NCI-H1092 treated with DMSO at 0.1 percent for 48 hours (cell line): ENCODE measurements at regions not wholly inside any gene's neighbourhood (a gene's known extent, or its start where the extent isn't known, plus 50 kb on each side); places are given as distances from the start of the nearest gene placed in this dataset.

Experiments
- DNase-seq: peaks from one replicate; lab custom pipeline; 2025; lab: John Stamatoyannopoulos, UW

GRCh38 chr20:60999250-60999649 lies 252.8 kb upstream of the CDH4 start:
- DNase-seq = no peak

GRCh38 chr20:61002090-61002489 lies 250.0 kb upstream of the CDH4 start:
- no peak for DNase-seq

- DNase-seq = no peak
These were observed 237.6 kb upstream of the CDH4 start for GRCh38 chr20:61014491-61014890.

- DNase-seq = no peak
These were observed 236.5 kb upstream of the CDH4 start for GRCh38 chr20:61015602-61016001.

GRCh38 chr20:61019322-61019721 lies 232.7 kb upstream of the CDH4 start:
- no peak for DNase-seq

- no peak for DNase-seq
These were observed 228.4 kb upstream of the CDH4 start for GRCh38 chr20:61023612-61024011.

- no peak for DNase-seq
These were observed 227.7 kb upstream of the CDH4 start for GRCh38 chr20:61024390-61024789.

GRCh38 chr20:61025536-61025935 lies 226.5 kb upstream of the CDH4 start:
- no peak for DNase-seq

GRCh38 chr20:61026173-61026572 lies 225.9 kb upstream of the CDH4 start:
- DNase-seq = no peak

GRCh38 chr20:61026731-61027130 lies 225.3 kb upstream of the CDH4 start:
- peak; percentile 52 for DNase-seq

- DNase-seq = peak; percentile 56
These were observed 224.8 kb upstream of the CDH4 start for GRCh38 chr20:61027218-61027617.

- DNase-seq = no peak
These were observed 221.9 kb upstream of the CDH4 start for GRCh38 chr20:61030130-61030529.

- DNase-seq = no peak
These were observed 220.8 kb upstream of the CDH4 start for GRCh38 chr20:61031101-61031830.

- DNase-seq = no peak
These were observed 214.6 kb upstream of the CDH4 start for GRCh38 chr20:61037498-61037897.

- DNase-seq = no peak
These were observed 210.6 kb upstream of the CDH4 start for GRCh38 chr20:61041481-61041880.

GRCh38 chr20:61042506-61043385 lies 209.3 kb upstream of the CDH4 start:
- no peak for DNase-seq

GRCh38 chr20:61043681-61044080 lies 208.4 kb upstream of the CDH4 start:
- no peak for DNase-seq

- no peak for DNase-seq
These were observed 207.6 kb upstream of the CDH4 start for GRCh38 chr20:61044499-61044898.

GRCh38 chr20:61045091-61045490 lies 207.0 kb upstream of the CDH4 start:
- no peak for DNase-seq

GRCh38 chr20:61045876-61046585 lies 206.0 kb upstream of the CDH4 start:
- DNase-seq = no peak

- no peak for DNase-seq
These were observed 205.2 kb upstream of the CDH4 start for GRCh38 chr20:61046721-61047351.

GRCh38 chr20:61047515-61047914 lies 204.5 kb upstream of the CDH4 start:
- no peak for DNase-seq
